A549 (cell line): ENCODE measurements at regions not wholly inside any gene's neighbourhood (a gene's known extent, or its start where the extent isn't known, plus 50 kb on each side); places are given as distances from the start of the nearest gene placed in this dataset.

Experiments used
- ATAC-seq, 2 experiments: fragments of 200-7000 bp in 1 of 2; fragments of >200 bp in 1 of 2; cut with Nextera tagmentation in 1 of 2; cut with Tn5 transposase in 1 of 2; 3 replicates each; pipeline versions ENCODE4 v1.8.0 to v1.9.1; 2018 to 2020; ENCODE audit warnings: mild to moderate bottlenecking in 1 of 2, moderate library complexity in 1 of 2
- CTCF ChIA-PET: fragments of 300-600 bp; sonication (Branson Sonifier 250); formaldehyde crosslinking; extraction: SDS; loops from one replicate; lab custom pipeline; 2021; ENCODE audit warnings: antibody characterized with exemption, inconsistent platforms; lab: Yijun Ruan, JAX
- POLR2A ChIA-PET: fragments of 350-600 bp; formaldehyde crosslinking; extraction: SDS; loops from one replicate; lab custom pipeline; 2021; ENCODE audit warnings: antibody characterized with exemption, inconsistent platforms; lab: Yijun Ruan, JAX
- DNase-seq, 2 experiments: peaks; one replicate each; pipeline versions ENCODE4 v3.0.0 to v3.0.0-alpha.2; 2011 to 2016; ENCODE audit warnings: low read depth in 1 of 2, low spot score in 1 of 2
- FAIRE-seq: peaks from 2 replicates; lab custom pipeline; 2011; peaks lifted over from hg19 to GRCh38; lab: Jason Lieb, UNC
- H3K27ac ChIP-seq, 2 experiments: fragments of >200 bp; sonication (Bioruptor Twin); formaldehyde crosslinking; 3 replicates each; pipeline ENCODE4 v1.5.1; 2016 to 2017
- H3K4me1 ChIP-seq: fragments of >200 bp; sonication (Bioruptor Twin); formaldehyde crosslinking; 3 replicates; pipeline ENCODE4 v1.6.1; 2016
- H3K4me2 ChIP-seq: fragments of >200 bp; sonication (Bioruptor Twin); formaldehyde crosslinking; 3 replicates; pipeline ENCODE4 v1.6.1; 2016
- H3K4me3 ChIP-seq: fragments of >200 bp; sonication (Bioruptor Twin); formaldehyde crosslinking; 3 replicates; pipeline ENCODE4 v1.5.1; 2016
- H3K9me3 ChIP-seq: fragments of >200 bp; sonication (Bioruptor Twin); formaldehyde crosslinking; 3 replicates; pipeline ENCODE4 v1.6.1; 2016
- CBX8 ChIP-seq: fragments of 200-600 bp; sonication (generic); IDR thresholded peaks from 2 replicates; pipeline ENCODE4 v1.6.1; 2016
- CHD2 ChIP-seq: fragments of 150-350 bp; IDR thresholded peaks from 2 replicates; pipeline ENCODE4 v1.6.1; 2014; ENCODE audit warnings: low read length; ENCODE audit not compliant: partially characterized antibody
- CTCF ChIP-seq: fragments of >200 bp; sonication (Bioruptor Twin); formaldehyde crosslinking; IDR thresholded peaks from 3 replicates; pipeline ENCODE4 v1.5.1; 2016
- EHF ChIP-seq: fragments of 250-450 bp; sonication (Bioruptor Pico); IDR thresholded peaks from 2 replicates; pipeline ENCODE4 v1.5.0; 2020; ENCODE audit warnings: mild to moderate bottlenecking
- EP300 ChIP-seq, 2 experiments: fragments of >200 bp; sonication (Bioruptor Twin); formaldehyde crosslinking; IDR thresholded peaks; 2 replicates in 1 of 2; 3 replicates in 1 of 2; pipeline ENCODE4 v1.6.1; 2016 to 2017
- ESRRA ChIP-seq: fragments of 150-350 bp; IDR thresholded peaks from 2 replicates; pipeline ENCODE4 v1.6.1; 2014; ENCODE audit warnings: mild to moderate bottlenecking, low read length, borderline replicate concordance
- HDAC2 ChIP-seq: fragments of 200-600 bp; sonication (generic); IDR thresholded peaks from 2 replicates; pipeline ENCODE4 v1.6.1; 2016
- HMGXB4 ChIP-seq: fragments of 250-450 bp; sonication (Bioruptor Pico); IDR thresholded peaks from 2 replicates; pipeline ENCODE4 v1.5.0; 2021; ENCODE audit warnings: mild to moderate bottlenecking, moderate library complexity, borderline replicate concordance
- HOXA7 ChIP-seq: fragments of 250-450 bp; sonication (Bioruptor Pico); IDR thresholded peaks from 2 replicates; pipeline ENCODE4 v1.5.0; 2020; ENCODE audit warnings: mild to moderate bottlenecking, moderate library complexity
- HOXB13 ChIP-seq: fragments of 250-450 bp; sonication (Bioruptor Pico); IDR thresholded peaks from 2 replicates; pipeline ENCODE4 v1.5.0; 2020; ENCODE audit warnings: low read depth, mild to moderate bottlenecking, moderate library complexity
- HOXB5 ChIP-seq: fragments of 250-450 bp; sonication (Bioruptor Pico); IDR thresholded peaks from 2 replicates; pipeline ENCODE4 v1.5.0; 2020; ENCODE audit warnings: mild to moderate bottlenecking, moderate library complexity
- KDM5A ChIP-seq: fragments of 200-600 bp; sonication (generic); IDR thresholded peaks from 2 replicates; pipeline ENCODE4 v1.6.1; 2016; ENCODE audit warnings: antibody characterized with exemption, mild to moderate bottlenecking
- MAX ChIP-seq: IDR thresholded peaks from 2 replicates; pipeline ENCODE4 v1.6.1; 2012
- NFE2L2 ChIP-seq: fragments of 150-350 bp; conservative IDR thresholded peaks from 2 replicates; pipeline ENCODE4 v1.6.1; 2014; ENCODE audit warnings: low read length
- NPAS2 ChIP-seq: fragments of 250-450 bp; sonication (Bioruptor Pico); IDR thresholded peaks from 2 replicates; pipeline ENCODE4 v1.8.0; 2022; ENCODE audit warnings: mild to moderate bottlenecking, moderate library complexity, borderline replicate concordance
- RAD21 ChIP-seq, 2 experiments: fragments of >200 bp in 1 of 2; sonication (Bioruptor Twin) in 1 of 2; formaldehyde crosslinking in 1 of 2; IDR thresholded peaks in 1 of 2; conservative IDR thresholded peaks in 1 of 2; 2 replicates in 1 of 2; 3 replicates in 1 of 2; pipeline ENCODE4 v1.6.1; 2012 to 2018; ENCODE audit warnings: inconsistent platforms in 1 of 2
- RFX5 ChIP-seq: fragments of 450-650 bp; IDR thresholded peaks from 2 replicates; pipeline ENCODE4 v1.7.1; 2014; ENCODE audit warnings: antibody characterized with exemption, mild to moderate bottlenecking, moderate library complexity
- SMC3 ChIP-seq: fragments of >200 bp; sonication (Bioruptor Twin); formaldehyde crosslinking; IDR thresholded peaks from 3 replicates; pipeline ENCODE4 v1.6.1; 2018; ENCODE audit warnings: inconsistent platforms
- USF2 ChIP-seq: fragments of 450-650 bp; IDR thresholded peaks from 2 replicates; pipeline ENCODE4 v1.6.1; 2014; ENCODE audit warnings: antibody characterized with exemption
- ZFP36 ChIP-seq: fragments of 450-650 bp; IDR thresholded peaks from 2 replicates; pipeline ENCODE4 v1.6.1; 2014; ENCODE audit warnings: borderline replicate concordance; ENCODE audit not compliant: partially characterized antibody
- WGBS: methylation state at CpG from one replicate; pipeline ENCODE4 v1.1.6; 2017; ENCODE audit errors: missing lambda C conversion rate; 5-methylcytosine and 5-hydroxymethylcytosine counted together

- H3K4me3 ChIP-seq, result no peak overlapping the region
- ChIA-PET CTCF (interaction anchor here (1.0 to 6.3 kb wide), 6 partner anchors 50 to 219 kb away, joined by 3 to 55 read pairs (median 5); no protein-coding TSS in a partner anchor), POLR2A (no interaction called here)
- no peak overlapping the region for H3K27ac ChIP-seq
- no peak for TF ChIP-seq HDAC2
- no peak for TF ChIP-seq NPAS2 (CRISPR knock-in tag)
- TF ChIP-seq CBX8, result no peak
- no peak for TF ChIP-seq MAX
- TF ChIP-seq HMGXB4 (CRISPR knock-in tag), result no peak
- TF ChIP-seq RFX5, result no peak
- TF ChIP-seq ESRRA, result no peak
- TF ChIP-seq HOXB5 (CRISPR knock-in tag), result no peak
- TF ChIP-seq NFE2L2, result no peak
- TF ChIP-seq ZFP36, result no peak
- no peak for ATAC-seq
- FAIRE-seq, result no peak
- H3K4me2 ChIP-seq, result no peak overlapping the region
- no peak for DNase-seq
- WGBS, result 78% methylated on average over 4 of the region's 4 CpGs
- no peaks in the 10 kb centered on the region for H3K9me3 ChIP-seq
- H3K4me1 ChIP-seq, result peaks cover 1% of the 10 kb centered on the region; the same call in 2 of the 3 replicates
Measured at GRCh38 chr1:20432341-20432740, 53.7 kb downstream of the CAMK2N1 start.

- POLR2A ChIA-PET, result no interaction called here
- peaks cover 11% of the 10 kb centered on the region for H3K4me1 ChIP-seq
- H3K9me3 ChIP-seq, result no peaks in the 10 kb centered on the region
- H3K27ac ChIP-seq, result no peak overlapping the region; a peak in 1 of 6 replicates
- DNase-seq, result no peak
- no peak for ATAC-seq
- no peak overlapping the region for H3K4me3 ChIP-seq
- FAIRE-seq, result no peak
- TF ChIP-seq KDM5A (no peak), CBX8 (no peak), EP300 (IDR thresholded peaks at IDR 0.05) (no peak)
- CTCF ChIA-PET, result interaction anchor here (0.7 to 3.8 kb wide), 37 partner anchors 8 to 514 kb away, joined by 3 to 28 read pairs (median 3); partner anchors contain the start of gene CAMK2N1
- 55% methylated on average over 6 of the region's 6 CpGs for WGBS
- no peak overlapping the region for H3K4me2 ChIP-seq
Measured at GRCh38 chr1:20431176-20431460, 54.9 kb downstream of the CAMK2N1 start.

- peaks cover 2% of the 10 kb centered on the region; the same call in 1 of the 3 replicates for H3K9me3 ChIP-seq
- FAIRE-seq, result no peak
- 30% methylated on average over 11 of the region's 12 CpGs for WGBS
Measured at GRCh38 chr1:20430355-20431175, 55.4 kb downstream of the CAMK2N1 start.

More at GRCh38 chr1:20430355-20431175, 55.4 kb downstream of the CAMK2N1 start:
- no peak overlapping the region for H3K4me2 ChIP-seq
- H3K4me1 ChIP-seq, result peaks cover 11% of the 10 kb centered on the region
- ATAC-seq (peak; percentile 55 to 87; a peak in 3 of 6 replicates), DNase-seq (peak; percentile 23 to 39)
- no peak overlapping the region for H3K4me3 ChIP-seq
- CTCF ChIA-PET, result interaction anchor here (0.7 to 3.8 kb wide), 39 partner anchors 8 to 514 kb away, joined by 3 to 28 read pairs (median 4); partner anchors contain the start of gene CAMK2N1
- POLR2A ChIA-PET, result no interaction called here
- peak overlapping the region; percentile 35 to 61; a peak in 3 of 6 replicates for H3K27ac ChIP-seq
- no peak for TF ChIP-seq HMGXB4 (CRISPR knock-in tag)
- peak; percentile 64 for TF ChIP-seq CTCF
- no peak for TF ChIP-seq CHD2
- no peak for TF ChIP-seq USF2
- TF ChIP-seq HOXA7 (CRISPR knock-in tag), result no peak
- no peak for TF ChIP-seq HOXB13 (CRISPR knock-in tag)
- TF ChIP-seq RAD21 (conservative IDR thresholded peaks at IDR 0.05 in 1 of 2, IDR thresholded peaks at IDR 0.05 in 1 of 2), result peak; percentile 80 to 83
- no peak for TF ChIP-seq EHF (CRISPR knock-in tag)
- peak; percentile 79 for TF ChIP-seq SMC3
